HL-60 (cell line): ENCODE measurements at regions not wholly inside any gene's neighbourhood (a gene's known extent, or its start where the extent isn't known, plus 50 kb on each side); places are given as distances from the start of the nearest gene placed in this dataset.

Experiments used
- DNase-seq, 2 experiments: peaks; one replicate each; pipeline ENCODE4 v3.0.0-alpha.2; 2010 to 2020; ENCODE audit warnings: low read depth in 1 of 2, low spot score in 1 of 2
- H3K27ac ChIP-seq: fragments of 250-450 bp; sonication (Bioruptor Pico); replicated peaks from 2 replicates; pipeline ENCODE4 v1.5.1; 2020; ENCODE audit warnings: mild to moderate bottlenecking, moderate library complexity
- H3K27me3 ChIP-seq: fragments of 250-450 bp; sonication (Bioruptor Pico); 2 replicates; pipeline ENCODE4 v1.5.1; 2021; ENCODE audit warnings: mild to moderate bottlenecking, moderate library complexity; ENCODE audit not compliant: insufficient read depth, poor library complexity, severe bottlenecking
- H3K4me3 ChIP-seq: replicated peaks from 2 replicates; pipeline ENCODE4 v1.5.1; 2011; ENCODE audit warnings: mild to moderate bottlenecking, control low read depth, low read length; ENCODE audit not compliant: insufficient read depth
- CTCF ChIP-seq: IDR thresholded peaks from one replicate; pipeline ENCODE4 v1.5.1; 2011; ENCODE audit warnings: low read length, control low read depth, inconsistent platforms; ENCODE audit not compliant: insufficient read depth
- GABPA ChIP-seq: IDR thresholded peaks from 2 replicates; pipeline ENCODE4 v1.6.1; 2012; ENCODE audit warnings: low read depth
- POLR2AphosphoS5 ChIP-seq: IDR thresholded peaks from 2 replicates; pipeline ENCODE4 v1.6.1; 2012; ENCODE audit warnings: low read depth
- REST ChIP-seq: IDR thresholded peaks from 2 replicates; pipeline ENCODE4 v1.6.1; 2012; ENCODE audit warnings: low read depth; ENCODE audit not compliant: insufficient replicate concordance
- SPI1 ChIP-seq: IDR thresholded peaks from 2 replicates; pipeline ENCODE4 v1.6.1; 2012; ENCODE audit warnings: low read depth, mild to moderate bottlenecking, borderline replicate concordance

- Histone ChIP-seq H3K4me3 (no peak overlapping the region), H3K27ac (no peak overlapping the region), H3K27me3 (no peaks in the 10 kb centered on the region)
- TF ChIP-seq CTCF (no peak), REST (no peak), GABPA (no peak), POLR2AphosphoS5 (no peak), SPI1 (no peak)
- DNase-seq = no peak
These were observed 137.2 kb upstream of the DHRS4 start for GRCh38 chr14:23816371-23816770.

- Histone ChIP-seq H3K27me3 (no peaks in the 10 kb centered on the region), H3K27ac (no peak overlapping the region), H3K4me3 (no peak overlapping the region)
- no peak for TF ChIP-seq POLR2AphosphoS5
- no peak for TF ChIP-seq REST
- no peak for TF ChIP-seq CTCF
- no peak for TF ChIP-seq GABPA
- no peak for TF ChIP-seq SPI1
- DNase-seq = no peak
These were observed 136.3 kb upstream of the DHRS4 start for GRCh38 chr14:23817164-23817767.

GRCh38 chr14:23827100-23827892 lies 126.3 kb upstream of the DHRS4 start:
- Histone ChIP-seq H3K27ac (no peak overlapping the region), H3K4me3 (no peak overlapping the region), H3K27me3 (no peaks in the 10 kb centered on the region)
- DNase-seq = no peak
- TF ChIP-seq SPI1 = no peak
- TF ChIP-seq REST = no peak
- TF ChIP-seq POLR2AphosphoS5 = no peak
- TF ChIP-seq CTCF = no peak
- no peak for TF ChIP-seq GABPA
